CD4-positive, alpha-beta T cell (primary cell): ENCODE measurements at regions not wholly inside any gene's neighbourhood (a gene's known extent, or its start where the extent isn't known, plus 50 kb on each side); places are given as distances from the start of the nearest gene placed in this dataset.
"Not testable (repeated sequence)": the region's sequence is repeated elsewhere in the genome, so short reads cannot be mapped to it uniquely, and the experiment has no call there.

Experiments used
- ATAC-seq: fragments of 200-7000 bp; cut with Tn5 transposase; one replicate; pipeline ENCODE4 v1.10.0; 2022; ENCODE audit warnings: mild to moderate bottlenecking; ENCODE audit not compliant: poor library complexity
- CTCF ChIA-PET: fragments of 350-600 bp; sonication (Branson Sonifier 250); formaldehyde crosslinking; loops from one replicate; lab custom pipeline; 2021; ENCODE audit warnings: antibody characterized with exemption, inconsistent platforms; lab: Charles Lee
- POLR2A ChIA-PET: fragments of 350-600 bp; sonication (Branson Sonifier 250); formaldehyde crosslinking; loops from one replicate; lab custom pipeline; 2021; ENCODE audit warnings: antibody characterized with exemption, inconsistent platforms; lab: Charles Lee
- DNase-seq, 14 experiments: peaks; one replicate each; pipeline ENCODE4 v3.0.0-alpha.2; 2013 to 2020; ENCODE audit warnings: mixed read lengths in 2 of 14
- H3K27ac ChIP-seq, 2 donors: one replicate each; pipeline versions ENCODE4 v1.5.1 to v1.7.0; 2013; ENCODE audit warnings: low read length in 2 of 2, low read depth in 1 of 2, mild to moderate bottlenecking in 1 of 2
- H3K27me3 ChIP-seq, 2 experiments: 1 replicate in 1 of 2; 2 replicates in 1 of 2; pipeline versions ENCODE4 v1.6.1 to v1.7.0; 2013; ENCODE audit warnings: low read length in 2 of 2, control low read depth in 1 of 2, mild to moderate bottlenecking in 1 of 2, moderate library complexity in 1 of 2; ENCODE audit not compliant: insufficient read depth in 2 of 2, control insufficient read depth in 1 of 2
- H3K36me3 ChIP-seq: one replicate; pipeline ENCODE4 v1.6.1; 2013; ENCODE audit warnings: low read length, control low read depth; ENCODE audit not compliant: insufficient read depth
- H3K4me1 ChIP-seq: one replicate; pipeline ENCODE4 v1.6.1; 2013; ENCODE audit warnings: low read length, control low read depth; ENCODE audit not compliant: insufficient read depth
- H3K4me3 ChIP-seq: one replicate; pipeline ENCODE4 v1.5.1; 2013; ENCODE audit warnings: mild to moderate bottlenecking, low read length, moderate library complexity
- H3K9me3 ChIP-seq, 2 experiments: 1 replicate in 1 of 2; 2 replicates in 1 of 2; pipeline versions ENCODE4 v1.6.1 to v1.7.0; 2013; ENCODE audit warnings: low read length in 2 of 2, mild to moderate bottlenecking in 2 of 2, control low read depth in 1 of 2, moderate library complexity in 1 of 2; ENCODE audit not compliant: control insufficient read depth in 1 of 2, insufficient read depth in 1 of 2
- H3K27ac Mint-ChIP-seq: one replicate; pipeline ENCODE4 v1.8.0; 2020; ENCODE audit warnings: mixed read lengths
- H3K27me3 Mint-ChIP-seq: one replicate; pipeline ENCODE4 v1.8.0; 2021; ENCODE audit warnings: mixed read lengths
- H3K36me3 Mint-ChIP-seq: one replicate; pipeline ENCODE4 v1.8.0; 2021; ENCODE audit warnings: low read depth, mixed read lengths
- H3K4me1 Mint-ChIP-seq: one replicate; pipeline ENCODE4 v1.8.0; 2021; ENCODE audit warnings: low read depth, mixed read lengths
- H3K4me3 Mint-ChIP-seq: one replicate; pipeline ENCODE4 v1.8.0; 2020; ENCODE audit warnings: mild to moderate bottlenecking, mixed read lengths
- H3K9me3 Mint-ChIP-seq: one replicate; pipeline ENCODE4 v1.8.0; 2020; ENCODE audit warnings: mixed read lengths
- CTCF ChIP-seq: fragments of 200-600 bp; IDR thresholded peaks from one replicate; pipeline ENCODE4 v1.8.0; 2022; ENCODE audit warnings: antibody characterized with exemption, mild to moderate bottlenecking
- intact Hi-C, 2 experiments: fragments of 100-400 bp; cut with DNase I in 1 of 2; cut with micrococcal nuclease in 1 of 2; formaldehyde crosslinking; loops; one replicate each; pipeline versions ENCODE4 v1.15.1 to v1.9.0; 2023 to 2025; cut with DNase I, micrococcal nuclease

GRCh38 chr11:134955281-134955680 is 543.2 kb upstream of the B3GAT1 start:
- no peak overlapping the region for H3K4me3 Mint-ChIP-seq
- intact Hi-C loops = no loop called here
- DNase-seq (no peak), ATAC-seq (no peak)
- Histone ChIP-seq H3K9me3 (peaks cover 0 to 10% of the 10 kb centered on the region in 2 experiments), H3K4me1 (no peaks in the 10 kb centered on the region), H3K27ac (no peak overlapping the region), H3K4me3 (no peak overlapping the region), H3K36me3 (no peaks in the 10 kb centered on the region), H3K27me3 (no peaks in the 10 kb centered on the region)
- peaks cover 36% of the 10 kb centered on the region for H3K27me3 Mint-ChIP-seq
- no peak for TF ChIP-seq CTCF
- no peaks in the 10 kb centered on the region for H3K4me1 Mint-ChIP-seq
- H3K27ac Mint-ChIP-seq = no peak overlapping the region
- no peaks in the 10 kb centered on the region for H3K36me3 Mint-ChIP-seq
- ChIA-PET CTCF (no interaction called here), POLR2A (no interaction called here)
- H3K9me3 Mint-ChIP-seq = no peaks in the 10 kb centered on the region

GRCh38 chr11:134954456-134954855 is 542.4 kb upstream of the B3GAT1 start:
- POLR2A ChIA-PET, H3K27ac Mint-ChIP-seq, CTCF ChIA-PET, intact Hi-C loops, H3K27me3 ChIP-seq, H3K4me3 ChIP-seq, ATAC-seq, H3K4me3 Mint-ChIP-seq, H3K36me3 ChIP-seq, H3K27ac ChIP-seq, H3K9me3 ChIP-seq, H3K9me3 Mint-ChIP-seq, DNase-seq, H3K4me1 ChIP-seq, H3K36me3 Mint-ChIP-seq, H3K4me1 Mint-ChIP-seq: not testable (repeated sequence)
- H3K27me3 Mint-ChIP-seq = peaks cover 36% of the 10 kb centered on the region

GRCh38 chr11:134953417-134953970 is 541.5 kb upstream of the B3GAT1 start:
- peaks cover 30% of the 10 kb centered on the region for H3K27me3 Mint-ChIP-seq
- CTCF ChIA-PET = not testable (repeated sequence)

DNA sequence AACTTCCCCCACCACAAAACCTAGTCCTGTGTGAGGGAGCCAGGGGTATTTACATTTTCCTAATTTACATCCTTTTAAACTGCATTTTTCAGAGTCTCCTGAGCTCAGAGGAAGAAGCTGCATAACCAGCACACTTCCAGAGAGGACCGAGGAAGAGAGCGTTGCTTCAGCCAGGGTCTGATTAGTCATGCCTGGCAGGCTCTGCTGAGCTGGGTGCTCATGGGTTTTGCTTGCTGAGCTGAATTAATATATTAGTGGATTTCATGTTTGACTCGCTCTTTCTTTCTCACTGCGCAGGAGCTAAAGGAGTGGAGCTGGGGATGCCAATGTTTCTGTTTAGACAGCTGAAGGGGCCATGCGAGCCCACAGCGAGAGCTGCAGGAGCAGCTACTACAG is 539.3 kb upstream of the B3GAT1 start:
- Histone ChIP-seq H3K4me3 (no peak overlapping the region), H3K4me1 (no peaks in the 10 kb centered on the region), H3K9me3 (peaks cover 0 to 4% of the 10 kb centered on the region in 2 experiments), H3K27ac (no peak overlapping the region), H3K27me3 (peaks cover 0 to 13% of the 10 kb centered on the region in 2 experiments), H3K36me3 (no peaks in the 10 kb centered on the region)
- intact Hi-C loops = no loop called here
- no peaks in the 10 kb centered on the region for H3K4me1 Mint-ChIP-seq
- H3K36me3 Mint-ChIP-seq = no peaks in the 10 kb centered on the region
- ChIA-PET POLR2A (no interaction called here), CTCF (no interaction called here)
- H3K27me3 Mint-ChIP-seq = peaks cover 39% of the 10 kb centered on the region
- no peak for TF ChIP-seq CTCF
- ATAC-seq (no peak), DNase-seq (no peak)
- H3K4me3 Mint-ChIP-seq = no peak overlapping the region
- H3K27ac Mint-ChIP-seq = no peak overlapping the region
- H3K9me3 Mint-ChIP-seq = no peaks in the 10 kb centered on the region

More at GRCh38 chr11:134953417-134953970, 541.5 kb upstream of the B3GAT1 start:
- intact Hi-C loops, H3K36me3 ChIP-seq, H3K4me1 Mint-ChIP-seq, H3K9me3 ChIP-seq, DNase-seq, POLR2A ChIA-PET, H3K4me1 ChIP-seq, H3K4me3 Mint-ChIP-seq, H3K27ac Mint-ChIP-seq, H3K27ac ChIP-seq, H3K9me3 Mint-ChIP-seq, ATAC-seq, H3K4me3 ChIP-seq, H3K36me3 Mint-ChIP-seq: not testable (repeated sequence)
- peaks cover 0 to 13% of the 10 kb centered on the region in 2 experiments for H3K27me3 ChIP-seq
